ENCODE measurements at regions not wholly inside any gene's neighbourhood (a gene's known extent, or its start where the extent isn't known, plus 50 kb on each side); places are given as distances from the start of the nearest gene placed in this dataset.

- no peak overlapping the region for H3K23ac ChIP-seq (ENCODE audit: insufficient read length, low read depth, low read length)
- Mint-ChIP-seq H3K36me3 (ENCODE audit: insufficient read depth in 1 of 3, low read depth in 3 of 3) (no peaks in the 10 kb centered on the region), H3K9me3 (no peaks in the 10 kb centered on the region), H3K27ac (no peak overlapping the region), H3K4me1 (0 out of 4 replicates have a peak, but pooled peaks cover 2 to 4% of the 10 kb centered on the region in 2 experiments), H3K4me3 (no peak overlapping the region), H3K27me3 (ENCODE audit: low read depth) (no peaks in the 10 kb centered on the region)
- no peak overlapping the region for H2AFZ ChIP-seq (ENCODE audit: low read length)
- no peak overlapping the region for H3K27ac ChIP-seq (ENCODE audit: insufficient read length, low read depth, low read length)
- H3K4ac ChIP-seq (ENCODE audit: low read depth, low read length) = no peak overlapping the region
- H3T11ph ChIP-seq (ENCODE audit: low read length) = no peak overlapping the region
- no CpG with 5 or more reads among the region's 2 CpGs for WGBS (ENCODE audit: extremely low coverage, insufficient read length, low lambda C conversion rate)
- no peaks in the 10 kb centered on the region for H4K20me1 ChIP-seq (ENCODE audit: control insufficient read depth, insufficient read depth, insufficient read length)
- H3K18ac ChIP-seq (ENCODE audit: insufficient read length, low read depth, low read length) = no peak overlapping the region
- H3K14ac ChIP-seq (ENCODE audit: insufficient read depth, low read length) = no peak overlapping the region
- H2BK15ac ChIP-seq (ENCODE audit: low read depth, low read length) = no peak overlapping the region
- no peaks in the 10 kb centered on the region for H3K4me1 ChIP-seq (ENCODE audit: insufficient read depth, low read length)
- no peaks in the 10 kb centered on the region for H3K23me2 ChIP-seq (ENCODE audit: insufficient read length, low read depth, low read length, poor library complexity, severe bottlenecking)
- no peaks in the 10 kb centered on the region for H3K9me3 ChIP-seq (ENCODE audit: control insufficient read depth, low read depth, low read length)
- H4K91ac ChIP-seq (ENCODE audit: insufficient read length, low read depth, low read length) = no peak overlapping the region
- no peaks in the 10 kb centered on the region for H3K27me3 ChIP-seq (ENCODE audit: insufficient read depth, low read length)
- H3K4me2 ChIP-seq (ENCODE audit: insufficient read depth, insufficient read length, low read length) = no peak overlapping the region
- H2BK12ac ChIP-seq (ENCODE audit: insufficient read length, low read depth, low read length) = no peak overlapping the region
- no peak overlapping the region for H2BK5ac ChIP-seq (ENCODE audit: insufficient read length, low read length)
- H4K8ac ChIP-seq (replicated peaks; ENCODE audit: insufficient read length, low read depth, low read length) = no peak overlapping the region
- no peaks in the 10 kb centered on the region for H3K79me1 ChIP-seq (ENCODE audit: insufficient read depth, low read depth, low read length, poor library complexity, severe bottlenecking)
- H2BK20ac ChIP-seq (ENCODE audit: low read depth, low read length, poor library complexity, severe bottlenecking) = no peak overlapping the region
- no peak overlapping the region for H3K56ac ChIP-seq (ENCODE audit: insufficient read length, low read depth, low read length)
- TF ChIP-seq, protein P1, sequence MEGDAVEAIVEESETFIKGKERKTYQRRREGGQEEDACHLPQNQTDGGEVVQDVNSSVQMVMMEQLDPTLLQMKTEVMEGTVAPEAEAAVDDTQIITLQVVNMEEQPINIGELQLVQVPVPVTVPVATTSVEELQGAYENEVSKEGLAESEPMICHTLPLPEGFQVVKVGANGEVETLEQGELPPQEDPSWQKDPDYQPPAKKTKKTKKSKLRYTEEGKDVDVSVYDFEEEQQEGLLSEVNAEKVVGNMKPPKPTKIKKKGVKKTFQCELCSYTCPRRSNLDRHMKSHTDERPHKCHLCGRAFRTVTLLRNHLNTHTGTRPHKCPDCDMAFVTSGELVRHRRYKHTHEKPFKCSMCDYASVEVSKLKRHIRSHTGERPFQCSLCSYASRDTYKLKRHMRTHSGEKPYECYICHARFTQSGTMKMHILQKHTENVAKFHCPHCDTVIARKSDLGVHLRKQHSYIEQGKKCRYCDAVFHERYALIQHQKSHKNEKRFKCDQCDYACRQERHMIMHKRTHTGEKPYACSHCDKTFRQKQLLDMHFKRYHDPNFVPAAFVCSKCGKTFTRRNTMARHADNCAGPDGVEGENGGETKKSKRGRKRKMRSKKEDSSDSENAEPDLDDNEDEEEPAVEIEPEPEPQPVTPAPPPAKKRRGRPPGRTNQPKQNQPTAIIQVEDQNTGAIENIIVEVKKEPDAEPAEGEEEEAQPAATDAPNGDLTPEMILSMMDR (conservative IDR thresholded peaks at IDR 0.05) = no peak
- H3K79me2 ChIP-seq (ENCODE audit: insufficient read depth, low read length) = no peaks in the 10 kb centered on the region
- no peak overlapping the region for H2BK120ac ChIP-seq (ENCODE audit: low read depth, low read length, poor library complexity, severe bottlenecking)
- H4K5ac ChIP-seq (ENCODE audit: insufficient read length, low read depth, low read length) = no peak overlapping the region
- H3K9ac ChIP-seq (ENCODE audit: extremely low read depth, insufficient read length, low read length) = no peak overlapping the region
- DNase-seq = no peak
- H2AK5ac ChIP-seq (ENCODE audit: insufficient read length, low read length) = no peak overlapping the region
Observed at GRCh38 chr9:118316831-118317343, 612.7 kb downstream of the TLR4 start.

Measured in H9 (cell line).